Esophagus squamous epithelium (tissue), 4 donors: ENCODE measurements at regions not wholly inside any gene's neighbourhood (a gene's known extent, or its start where the extent isn't known, plus 50 kb on each side); places are given as distances from the start of the nearest gene placed in this dataset.

Experiments
- POLR2A ChIP-seq, 4 donors: fragments of 450-650 bp; IDR thresholded peaks; one replicate each; pipeline ENCODE4 v1.6.1; 2017; ENCODE audit warnings: antibody characterized with exemption in 4 of 4, mild to moderate bottlenecking in 4 of 4, moderate library complexity in 3 of 4
- TF ChIP-seq, protein P1 (sequence below), 6 experiments: fragments of 450-650 bp in 4 of 6; fragments of 200-600 bp in 2 of 6; sonication (generic) in 2 of 6; IDR thresholded peaks; one replicate each; pipeline ENCODE4 v1.5.1; 2016 to 2019; ENCODE audit warnings: antibody characterized with exemption in 6 of 6, mild to moderate bottlenecking in 4 of 6, moderate library complexity in 4 of 6

- TF ChIP-seq, protein P1, sequence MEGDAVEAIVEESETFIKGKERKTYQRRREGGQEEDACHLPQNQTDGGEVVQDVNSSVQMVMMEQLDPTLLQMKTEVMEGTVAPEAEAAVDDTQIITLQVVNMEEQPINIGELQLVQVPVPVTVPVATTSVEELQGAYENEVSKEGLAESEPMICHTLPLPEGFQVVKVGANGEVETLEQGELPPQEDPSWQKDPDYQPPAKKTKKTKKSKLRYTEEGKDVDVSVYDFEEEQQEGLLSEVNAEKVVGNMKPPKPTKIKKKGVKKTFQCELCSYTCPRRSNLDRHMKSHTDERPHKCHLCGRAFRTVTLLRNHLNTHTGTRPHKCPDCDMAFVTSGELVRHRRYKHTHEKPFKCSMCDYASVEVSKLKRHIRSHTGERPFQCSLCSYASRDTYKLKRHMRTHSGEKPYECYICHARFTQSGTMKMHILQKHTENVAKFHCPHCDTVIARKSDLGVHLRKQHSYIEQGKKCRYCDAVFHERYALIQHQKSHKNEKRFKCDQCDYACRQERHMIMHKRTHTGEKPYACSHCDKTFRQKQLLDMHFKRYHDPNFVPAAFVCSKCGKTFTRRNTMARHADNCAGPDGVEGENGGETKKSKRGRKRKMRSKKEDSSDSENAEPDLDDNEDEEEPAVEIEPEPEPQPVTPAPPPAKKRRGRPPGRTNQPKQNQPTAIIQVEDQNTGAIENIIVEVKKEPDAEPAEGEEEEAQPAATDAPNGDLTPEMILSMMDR (IDR thresholded peaks at IDR 0.05), result no peak
- no peak for TF ChIP-seq POLR2A (IDR thresholded peaks at IDR 0.05)
Observed at GRCh38 chr5:101430551-101430950, 527.5 kb upstream of the ST8SIA4 start.
